BJ (cell line): ENCODE measurements at regions not wholly inside any gene's neighbourhood (a gene's known extent, or its start where the extent isn't known, plus 50 kb on each side); places are given as distances from the start of the nearest gene placed in this dataset.

Source experiments
- CTCF ChIA-PET: fragments of 350-600 bp; formaldehyde crosslinking; extraction: SDS; loops from one replicate; lab custom pipeline; 2021; ENCODE audit warnings: antibody characterized with exemption, inconsistent platforms; lab: Yijun Ruan, JAX
- POLR2A ChIA-PET: fragments of 300-600 bp; sonication (Branson Sonifier 250); formaldehyde crosslinking; extraction: SDS; loops from one replicate; lab custom pipeline; 2021; ENCODE audit warnings: antibody characterized with exemption; lab: Charles Lee
- DNase-seq: peaks from one replicate; pipeline ENCODE4 v3.0.0-alpha.2; 2011; ENCODE audit warnings: low read depth
- H3K27me3 ChIP-seq: 2 replicates; pipeline ENCODE4 v1.6.0; 2011; ENCODE audit warnings: low read length; ENCODE audit not compliant: control insufficient read depth, insufficient read depth
- H3K36me3 ChIP-seq: 2 replicates; pipeline ENCODE4 v1.5.1; 2011; ENCODE audit warnings: low read length; ENCODE audit not compliant: control insufficient read depth, insufficient read depth
- H3K4me3 ChIP-seq: 2 replicates; pipeline ENCODE4 v1.5.1; 2011; ENCODE audit warnings: low read depth, mild to moderate bottlenecking, control low read depth, low read length
- TF ChIP-seq, protein P1 (sequence below): IDR thresholded peaks from 2 replicates; pipeline ENCODE4 v1.5.1; 2011; ENCODE audit warnings: low read depth, mild to moderate bottlenecking, control low read depth, inconsistent platforms, low read length, moderate library complexity; ENCODE audit not compliant: insufficient read depth

DNA sequence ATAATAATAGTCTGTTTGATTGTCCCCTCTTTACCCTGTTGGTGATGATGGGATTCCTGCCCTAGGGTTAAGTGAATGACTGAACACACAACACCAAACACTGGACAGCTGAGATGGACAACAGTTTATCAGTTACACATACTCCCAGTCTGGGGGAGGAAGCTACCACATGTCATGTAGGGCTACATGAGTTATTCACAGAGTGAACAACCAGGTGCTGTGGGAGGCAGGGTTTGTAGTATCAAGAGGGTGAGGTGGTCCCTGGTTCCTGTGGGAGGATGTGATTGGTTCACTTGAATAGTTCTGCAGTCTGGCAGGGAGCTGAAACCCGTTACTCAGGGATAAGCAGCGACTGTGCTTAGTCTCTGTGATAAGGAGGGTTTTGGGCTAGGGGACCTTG, 88.8 kb upstream of the AP1S2 start:
- H3K27me3 ChIP-seq: no peaks in the 10 kb centered on the region
- no peak for DNase-seq
- TF ChIP-seq, protein P1, sequence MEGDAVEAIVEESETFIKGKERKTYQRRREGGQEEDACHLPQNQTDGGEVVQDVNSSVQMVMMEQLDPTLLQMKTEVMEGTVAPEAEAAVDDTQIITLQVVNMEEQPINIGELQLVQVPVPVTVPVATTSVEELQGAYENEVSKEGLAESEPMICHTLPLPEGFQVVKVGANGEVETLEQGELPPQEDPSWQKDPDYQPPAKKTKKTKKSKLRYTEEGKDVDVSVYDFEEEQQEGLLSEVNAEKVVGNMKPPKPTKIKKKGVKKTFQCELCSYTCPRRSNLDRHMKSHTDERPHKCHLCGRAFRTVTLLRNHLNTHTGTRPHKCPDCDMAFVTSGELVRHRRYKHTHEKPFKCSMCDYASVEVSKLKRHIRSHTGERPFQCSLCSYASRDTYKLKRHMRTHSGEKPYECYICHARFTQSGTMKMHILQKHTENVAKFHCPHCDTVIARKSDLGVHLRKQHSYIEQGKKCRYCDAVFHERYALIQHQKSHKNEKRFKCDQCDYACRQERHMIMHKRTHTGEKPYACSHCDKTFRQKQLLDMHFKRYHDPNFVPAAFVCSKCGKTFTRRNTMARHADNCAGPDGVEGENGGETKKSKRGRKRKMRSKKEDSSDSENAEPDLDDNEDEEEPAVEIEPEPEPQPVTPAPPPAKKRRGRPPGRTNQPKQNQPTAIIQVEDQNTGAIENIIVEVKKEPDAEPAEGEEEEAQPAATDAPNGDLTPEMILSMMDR: no peak
- no peaks in the 10 kb centered on the region for H3K36me3 ChIP-seq
- no peak overlapping the region for H3K4me3 ChIP-seq
- POLR2A ChIA-PET: no interaction called here
- CTCF ChIA-PET: no interaction called here

DNA sequence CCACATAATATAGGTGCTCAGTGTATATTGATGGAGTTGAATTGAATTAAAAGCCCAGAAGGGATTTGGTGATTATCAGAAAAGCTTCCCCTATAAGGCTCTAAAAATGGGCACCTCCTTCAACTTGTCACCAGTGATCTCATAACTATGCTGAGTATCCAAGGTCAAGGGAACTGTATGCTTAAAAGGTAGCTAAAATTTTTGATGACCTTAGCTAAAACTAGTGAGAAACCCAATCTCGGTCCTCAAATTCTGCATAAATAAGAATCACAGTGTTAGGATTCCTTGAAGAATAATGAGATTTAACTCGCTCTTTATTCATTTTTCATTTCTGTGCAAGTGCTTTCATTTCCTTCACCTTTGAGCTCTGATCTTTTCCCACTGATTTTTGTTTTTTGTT, 87.7 kb upstream of the AP1S2 start:
- no peaks in the 10 kb centered on the region for H3K36me3 ChIP-seq
- TF ChIP-seq, protein P1: no peak
- no peak for DNase-seq
- ChIA-PET CTCF (no interaction called here), POLR2A (no interaction called here)
- no peak overlapping the region for H3K4me3 ChIP-seq
- H3K27me3 ChIP-seq: no peaks in the 10 kb centered on the region

DNA sequence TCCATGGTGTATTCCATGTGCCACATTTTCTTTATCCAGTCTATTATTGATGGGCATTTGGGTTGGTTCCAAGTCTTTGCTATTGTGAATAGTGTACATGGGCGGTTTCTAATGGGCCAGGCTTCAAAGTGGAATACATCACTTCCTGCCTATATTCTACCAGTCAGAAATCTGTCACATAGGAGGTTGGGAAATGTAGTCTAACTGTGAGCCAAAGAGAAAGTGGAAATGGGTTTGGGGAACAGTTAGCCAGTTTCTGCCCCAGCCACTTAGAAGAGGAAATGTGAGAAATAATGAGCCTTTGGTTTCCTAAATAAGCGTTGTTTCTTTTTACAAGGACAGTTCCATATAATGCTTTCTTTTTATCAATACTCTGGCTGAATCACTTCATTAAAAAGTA, 85.1 kb upstream of the AP1S2 start:
- DNase-seq: no peak
- POLR2A ChIA-PET: no interaction called here
- Histone ChIP-seq H3K27me3 (no peaks in the 10 kb centered on the region), H3K4me3 (no peak overlapping the region), H3K36me3 (no peaks in the 10 kb centered on the region)
- CTCF ChIA-PET: no interaction called here
- TF ChIP-seq, protein P1: no peak

DNA sequence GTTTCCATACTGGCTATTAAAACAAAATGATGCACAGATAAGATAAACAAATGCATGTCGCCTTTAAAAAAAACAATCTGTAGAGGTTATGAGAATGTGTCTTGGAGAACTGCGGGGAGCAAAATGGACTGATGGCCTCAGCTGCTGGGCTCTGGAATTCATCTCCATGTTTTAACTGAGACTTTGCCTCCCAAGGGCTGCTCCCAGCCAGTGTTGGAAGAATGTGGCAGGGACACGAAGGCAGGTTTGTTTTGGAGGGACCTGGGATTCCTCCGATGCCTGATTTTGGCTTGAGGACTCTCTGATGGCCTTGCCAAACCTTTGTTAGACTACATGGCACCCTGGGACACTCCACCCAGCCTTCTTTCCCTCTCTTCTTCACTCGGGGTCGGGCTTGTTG, 83.5 kb upstream of the AP1S2 start:
- TF ChIP-seq, protein P1: no peak
- Histone ChIP-seq H3K4me3 (no peak overlapping the region), H3K36me3 (no peaks in the 10 kb centered on the region), H3K27me3 (no peaks in the 10 kb centered on the region)
- ChIA-PET POLR2A (no interaction called here), CTCF (no interaction called here)
- DNase-seq: no peak

DNA sequence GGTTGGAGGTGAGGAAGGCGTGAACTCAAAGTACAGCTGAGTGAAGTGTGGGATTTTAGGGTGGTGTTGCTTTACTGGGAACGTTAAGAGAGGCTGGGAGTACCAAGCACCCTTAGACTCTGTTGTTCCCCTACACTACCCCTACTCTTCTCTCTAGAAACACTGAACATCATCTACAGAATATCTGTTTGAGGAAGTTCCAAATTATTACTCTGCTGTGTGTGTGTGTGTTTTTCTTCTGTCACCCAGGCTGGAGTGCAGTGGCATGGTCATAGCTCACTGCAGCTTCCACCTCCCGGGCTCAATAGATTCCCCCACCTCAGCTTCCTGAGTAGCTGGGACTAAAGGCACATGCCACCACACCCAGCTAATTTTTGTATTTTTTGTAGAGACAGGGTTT, 76.7 kb upstream of the AP1S2 start:
- Histone ChIP-seq H3K27me3 (no peaks in the 10 kb centered on the region), H3K4me3 (no peak overlapping the region), H3K36me3 (no peaks in the 10 kb centered on the region)
- CTCF ChIA-PET: interaction anchor here (0.9 to 1.7 kb wide), 4 partner anchors 42 to 764 kb away, joined by 3 to 5 read pairs (median 3); partner anchors contain the start of gene GRPR
- no peak for DNase-seq
- POLR2A ChIA-PET: no interaction called here
- TF ChIP-seq, protein P1: no peak
